OCI-LY1 (cell line): ENCODE measurements at regions not wholly inside any gene's neighbourhood (a gene's known extent, or its start where the extent isn't known, plus 50 kb on each side); places are given as distances from the start of the nearest gene placed in this dataset.

ENCODE experiments used
- H2AFZ ChIP-seq: fragments of 200-600 bp; sonication (generic), shearing (Covaris generic); 2 replicates; pipeline ENCODE4 v1.6.0; 2014; ENCODE audit warnings: antibody characterized with exemption, mild to moderate bottlenecking, low read length
- H3F3A ChIP-seq: fragments of 200-600 bp; sonication (generic), shearing (Covaris generic); 2 replicates; pipeline ENCODE4 v1.6.0; 2014; ENCODE audit warnings: mild to moderate bottlenecking, antibody characterized with exemption, low read length, moderate library complexity; ENCODE audit not compliant: insufficient read depth
- H3K27ac ChIP-seq: fragments of 200-600 bp; sonication (generic); 2 replicates; pipeline ENCODE4 v1.5.1; 2014; ENCODE audit warnings: low read length, mixed run types, mild to moderate bottlenecking, low read depth; ENCODE audit not compliant: poor library complexity, severe bottlenecking
- H3K27me3 ChIP-seq: fragments of 200-600 bp; sonication (generic); 2 replicates; pipeline ENCODE4 v1.6.0; 2014; ENCODE audit warnings: antibody characterized with exemption, mild to moderate bottlenecking, low read length, moderate library complexity; ENCODE audit not compliant: insufficient read depth
- H3K36me3 ChIP-seq: fragments of 200-600 bp; sonication (generic); 2 replicates; pipeline ENCODE4 v1.6.1; 2014; ENCODE audit warnings: mild to moderate bottlenecking, antibody characterized with exemption, low read length, moderate library complexity, mixed read lengths; ENCODE audit not compliant: insufficient read depth
- H3K4me1 ChIP-seq: fragments of 200-600 bp; sonication (generic); 2 replicates; pipeline ENCODE4 v1.5.1; 2014; ENCODE audit warnings: mild to moderate bottlenecking, low read length, moderate library complexity; ENCODE audit not compliant: insufficient read depth, severe bottlenecking
- H3K4me2 ChIP-seq: fragments of 200-600 bp; sonication (generic), shearing (Covaris generic); 2 replicates; pipeline ENCODE4 v1.6.1; 2014; ENCODE audit warnings: low read length
- H3K4me3 ChIP-seq: fragments of 200-600 bp; sonication (generic); 2 replicates; pipeline ENCODE4 v1.5.1; 2014; ENCODE audit warnings: low read length, low read depth, mild to moderate bottlenecking, mixed read lengths; ENCODE audit not compliant: poor library complexity, severe bottlenecking
- H3K79me2 ChIP-seq: fragments of 200-600 bp; shearing (Covaris generic); 2 replicates; pipeline ENCODE4 v1.6.1; 2016; ENCODE audit warnings: mixed run types, low read length, mixed read lengths; ENCODE audit not compliant: insufficient read depth
- H3K9ac ChIP-seq: fragments of 200-600 bp; sonication (generic), shearing (Covaris generic); 2 replicates; pipeline ENCODE4 v1.6.1; 2014; ENCODE audit warnings: mild to moderate bottlenecking, low read length, mixed read lengths
- H3K9me2 ChIP-seq: fragments of 200-600 bp; sonication (generic), shearing (Covaris generic); 2 replicates; pipeline ENCODE4 v1.6.1; 2014; ENCODE audit warnings: low read depth, mild to moderate bottlenecking, low read length, mixed read lengths
- H3K9me3 ChIP-seq: fragments of 200-600 bp; shearing (Covaris generic); 2 replicates; pipeline ENCODE4 v1.6.1; 2014; ENCODE audit warnings: low read length, mixed read lengths
- H4K20me1 ChIP-seq: fragments of 200-600 bp; sonication (generic), shearing (Covaris generic); 2 replicates; pipeline ENCODE4 v1.6.0; 2016; ENCODE audit warnings: mild to moderate bottlenecking, low read length; ENCODE audit not compliant: insufficient read depth
- EZH2 ChIP-seq: fragments of 200-600 bp; sonication (generic), shearing (Covaris generic); IDR thresholded peaks from 2 replicates; pipeline ENCODE4 v1.8.0; 2017; ENCODE audit warnings: borderline replicate concordance, mixed run types, mild to moderate bottlenecking, antibody characterized with exemption, low read length, moderate library complexity, mixed read lengths
- TF ChIP-seq, protein P1 (sequence below): fragments of 200-600 bp; sonication (generic), shearing (Covaris generic); IDR thresholded peaks from 2 replicates; pipeline ENCODE4 v1.5.1; 2017; ENCODE audit warnings: mild to moderate bottlenecking, antibody characterized with exemption, low read length, moderate library complexity, mixed read lengths

DNA sequence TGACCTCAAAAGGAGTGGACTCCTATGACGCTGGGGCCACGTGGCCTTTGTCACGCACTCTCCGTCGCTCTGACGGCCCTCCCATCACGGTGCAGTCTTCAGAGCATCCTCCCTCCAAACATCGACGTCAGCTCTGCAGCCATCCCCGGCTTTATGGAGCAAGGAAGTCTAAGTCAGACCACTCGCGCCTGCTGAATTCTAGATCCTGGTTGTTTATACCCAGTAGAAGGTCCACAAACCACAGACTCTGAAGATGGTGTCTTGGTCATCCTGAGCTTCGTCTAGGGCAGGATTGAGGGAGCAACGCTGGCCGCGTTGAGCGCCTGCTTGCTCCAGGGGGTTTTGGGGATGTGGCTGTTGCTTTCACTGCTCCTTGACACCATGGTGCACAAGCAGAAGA is 228.0 kb upstream of the SALL3 start:
- H3K4me3 ChIP-seq, result no peak overlapping the region
- no peak overlapping the region for H3K9ac ChIP-seq
- H4K20me1 ChIP-seq, result no peaks in the 10 kb centered on the region
- no peaks in the 10 kb centered on the region for H3K9me2 ChIP-seq
- no peak overlapping the region for H3K4me2 ChIP-seq
- no peaks in the 10 kb centered on the region for H3K79me2 ChIP-seq
- H3K36me3 ChIP-seq, result no peaks in the 10 kb centered on the region
- no peaks in the 10 kb centered on the region for H3K4me1 ChIP-seq
- H3K9me3 ChIP-seq, result no peaks in the 10 kb centered on the region
- no peaks in the 10 kb centered on the region for H3K27me3 ChIP-seq
- no peaks in the 10 kb centered on the region for H3F3A ChIP-seq
- TF ChIP-seq EZH2, result no peak
- TF ChIP-seq, protein P1, sequence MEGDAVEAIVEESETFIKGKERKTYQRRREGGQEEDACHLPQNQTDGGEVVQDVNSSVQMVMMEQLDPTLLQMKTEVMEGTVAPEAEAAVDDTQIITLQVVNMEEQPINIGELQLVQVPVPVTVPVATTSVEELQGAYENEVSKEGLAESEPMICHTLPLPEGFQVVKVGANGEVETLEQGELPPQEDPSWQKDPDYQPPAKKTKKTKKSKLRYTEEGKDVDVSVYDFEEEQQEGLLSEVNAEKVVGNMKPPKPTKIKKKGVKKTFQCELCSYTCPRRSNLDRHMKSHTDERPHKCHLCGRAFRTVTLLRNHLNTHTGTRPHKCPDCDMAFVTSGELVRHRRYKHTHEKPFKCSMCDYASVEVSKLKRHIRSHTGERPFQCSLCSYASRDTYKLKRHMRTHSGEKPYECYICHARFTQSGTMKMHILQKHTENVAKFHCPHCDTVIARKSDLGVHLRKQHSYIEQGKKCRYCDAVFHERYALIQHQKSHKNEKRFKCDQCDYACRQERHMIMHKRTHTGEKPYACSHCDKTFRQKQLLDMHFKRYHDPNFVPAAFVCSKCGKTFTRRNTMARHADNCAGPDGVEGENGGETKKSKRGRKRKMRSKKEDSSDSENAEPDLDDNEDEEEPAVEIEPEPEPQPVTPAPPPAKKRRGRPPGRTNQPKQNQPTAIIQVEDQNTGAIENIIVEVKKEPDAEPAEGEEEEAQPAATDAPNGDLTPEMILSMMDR, result no peak
- H3K27ac ChIP-seq, result no peak overlapping the region
- H2AFZ ChIP-seq, result no peak overlapping the region

DNA sequence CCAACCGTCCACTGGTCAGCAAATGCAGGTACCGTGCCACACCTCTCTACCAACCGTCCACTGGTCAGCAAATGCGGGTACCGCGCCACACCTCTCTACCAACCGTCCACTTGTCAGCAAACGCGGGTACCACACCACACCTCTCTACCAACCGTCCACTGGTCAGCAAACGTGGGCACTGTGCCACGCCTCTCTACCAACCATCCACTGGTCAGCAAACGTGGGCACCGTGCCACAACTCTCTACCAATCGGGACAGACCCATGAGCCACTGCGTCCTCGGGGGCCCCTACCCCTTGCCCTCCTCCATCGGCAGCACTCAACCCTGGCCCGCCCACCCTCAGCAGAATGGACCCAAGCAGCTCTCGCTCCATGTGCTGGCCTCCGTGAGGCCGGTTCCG is 226.4 kb upstream of the SALL3 start:
- no peak overlapping the region for H3K4me3 ChIP-seq
- H2AFZ ChIP-seq, result no peak overlapping the region
- no peaks in the 10 kb centered on the region for H3K9me3 ChIP-seq
- no peaks in the 10 kb centered on the region for H3K27me3 ChIP-seq
- H3K4me1 ChIP-seq, result no peaks in the 10 kb centered on the region
- no peaks in the 10 kb centered on the region for H3K79me2 ChIP-seq
- no peak overlapping the region for H3K4me2 ChIP-seq
- TF ChIP-seq, protein P1, result no peak
- no peak for TF ChIP-seq EZH2
- no peaks in the 10 kb centered on the region for H3K9me2 ChIP-seq
- no peaks in the 10 kb centered on the region for H3K36me3 ChIP-seq
- no peak overlapping the region for H3K27ac ChIP-seq
- no peaks in the 10 kb centered on the region for H3F3A ChIP-seq
- no peak overlapping the region for H3K9ac ChIP-seq
- H4K20me1 ChIP-seq, result no peaks in the 10 kb centered on the region

DNA sequence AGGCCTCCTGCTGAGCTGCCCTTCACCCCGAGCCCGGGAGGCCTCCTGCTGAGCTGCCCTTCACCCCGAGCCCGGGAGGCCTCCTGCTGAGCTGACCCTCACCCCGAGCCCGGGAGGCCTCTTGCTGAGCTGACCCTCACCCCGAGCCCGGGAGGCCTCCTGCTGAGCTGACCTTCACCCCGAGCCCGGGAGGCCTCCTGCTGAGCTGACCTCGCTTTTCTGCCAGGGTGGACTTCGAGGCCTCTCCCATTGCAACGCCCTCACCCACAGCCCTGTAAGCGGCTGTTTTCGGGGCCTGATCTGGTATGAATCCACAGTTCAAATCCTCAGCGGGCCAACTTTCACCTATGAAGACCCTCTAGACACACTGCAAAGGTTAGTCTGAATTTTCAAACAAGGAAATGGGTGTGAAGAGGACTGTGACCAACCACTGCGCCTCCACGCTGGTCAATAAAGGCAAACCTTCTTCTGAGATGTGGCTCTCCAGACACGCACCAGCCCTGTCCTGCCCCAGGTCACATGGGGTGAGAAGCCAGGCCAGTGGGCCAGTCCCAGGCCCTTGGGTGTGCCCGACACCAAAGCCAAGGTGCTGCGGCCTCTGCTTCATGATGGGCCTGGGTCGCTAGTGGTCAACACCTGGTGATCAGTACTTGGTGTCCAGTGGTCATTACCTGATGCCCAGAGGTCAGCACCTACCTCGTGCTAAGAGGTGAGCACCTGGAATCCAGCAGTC is 225.1 kb upstream of the SALL3 start:
- Histone ChIP-seq H3K9me2 (no peaks in the 10 kb centered on the region), H3K27me3 (no peaks in the 10 kb centered on the region), H3K4me2 (no peak overlapping the region), H3F3A (no peaks in the 10 kb centered on the region), H3K36me3 (no peaks in the 10 kb centered on the region), H3K27ac (no peak overlapping the region), H3K9me3 (no peaks in the 10 kb centered on the region), H3K79me2 (no peaks in the 10 kb centered on the region), H3K9ac (no peak overlapping the region), H3K4me3 (no peak overlapping the region), H2AFZ (no peak overlapping the region), H3K4me1 (no peaks in the 10 kb centered on the region), H4K20me1 (no peaks in the 10 kb centered on the region)
- TF ChIP-seq EZH2, result no peak
- TF ChIP-seq, protein P1, result no peak
